ENCODE measurements at regions not wholly inside any gene's neighbourhood (a gene's known extent, or its start where the extent isn't known, plus 50 kb on each side); places are given as distances from the start of the nearest gene placed in this dataset.
"Not testable (repeated sequence)": the region's sequence is repeated elsewhere in the genome, so short reads cannot be mapped to it uniquely, and the experiment has no call there.

DNA sequence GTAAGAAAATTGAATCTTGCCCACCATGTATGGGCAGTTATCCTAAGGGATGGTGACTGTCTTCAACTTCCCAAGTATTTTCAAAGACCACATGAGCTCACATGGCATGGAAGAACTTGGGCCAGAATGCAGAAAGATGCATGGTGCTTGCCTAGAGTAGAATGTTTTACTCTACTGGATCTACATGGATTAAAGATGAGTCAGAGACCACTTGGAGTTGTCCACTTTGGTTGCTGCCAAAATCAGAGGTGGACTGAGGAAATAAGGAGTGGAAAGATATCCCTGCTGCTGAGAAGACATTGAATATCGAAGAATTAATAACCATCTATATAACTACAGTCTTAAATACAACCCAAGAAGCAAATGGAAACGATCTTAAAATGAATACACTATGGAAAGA is 498.1 kb downstream of the NLGN4X start:
- no peak for DNase-seq (ENCODE audit: low spot score in 2 of 2)
- ATAC-seq: no peak
- Mint-ChIP-seq H3K36me3 (no peaks in the 10 kb centered on the region), H3K27ac (no peak overlapping the region), H3K9me3 (peaks cover 0 to 5% of the 10 kb centered on the region in 2 donors)

DNA sequence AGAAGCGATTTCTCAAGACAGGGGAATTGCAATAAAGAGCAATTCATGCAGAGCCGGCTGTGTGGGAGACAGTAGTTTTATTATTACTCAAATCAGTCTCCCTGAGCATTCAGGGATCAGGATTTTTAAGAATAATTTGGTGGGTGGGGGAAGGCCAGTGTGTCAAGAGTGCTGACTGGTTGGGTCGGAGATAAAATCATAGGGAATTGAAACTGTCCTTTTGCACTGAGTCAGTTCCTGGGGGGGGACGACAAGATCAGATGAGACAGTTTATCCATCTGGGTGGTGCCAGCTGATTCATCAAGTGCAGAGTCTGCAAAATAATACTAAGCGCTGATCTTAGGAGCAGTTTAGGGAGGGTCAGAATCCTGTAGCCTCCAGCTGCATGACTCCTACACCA is 502.4 kb downstream of the NLGN4X start:
- Mint-ChIP-seq H3K36me3 (no peaks in the 10 kb centered on the region), H3K9me3 (peaks cover 4% of the 10 kb centered on the region in 2 donors), H3K27ac (no peak overlapping the region)
- DNase-seq (ENCODE audit: low spot score in 2 of 2) (no peak), ATAC-seq (no peak)

DNA sequence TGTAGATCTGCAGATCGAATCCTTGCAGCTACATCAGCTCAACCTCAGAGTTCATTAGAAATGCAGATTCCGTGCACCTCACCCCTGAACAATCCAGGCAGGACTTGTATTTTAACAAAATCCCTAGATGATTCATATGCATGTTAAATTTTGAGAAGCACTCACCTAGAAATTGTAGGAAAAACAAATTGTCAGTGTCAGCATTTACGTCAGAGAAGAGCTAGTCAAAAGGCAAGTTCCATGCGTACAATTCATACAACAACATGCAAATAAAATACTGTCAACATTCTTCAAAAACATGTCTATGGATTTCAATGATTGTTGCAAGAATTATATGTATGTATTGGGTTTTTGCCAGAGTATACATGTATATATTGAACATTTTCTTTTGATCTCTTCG is 504.5 kb downstream of the NLGN4X start:
- peaks cover 4% of the 10 kb centered on the region in 2 donors for H3K9me3 Mint-ChIP-seq
- no peak for ATAC-seq
- H3K27ac Mint-ChIP-seq: no peak overlapping the region
- no peaks in the 10 kb centered on the region for H3K36me3 Mint-ChIP-seq
- no peak for DNase-seq (ENCODE audit: low spot score in 2 of 2)

DNA sequence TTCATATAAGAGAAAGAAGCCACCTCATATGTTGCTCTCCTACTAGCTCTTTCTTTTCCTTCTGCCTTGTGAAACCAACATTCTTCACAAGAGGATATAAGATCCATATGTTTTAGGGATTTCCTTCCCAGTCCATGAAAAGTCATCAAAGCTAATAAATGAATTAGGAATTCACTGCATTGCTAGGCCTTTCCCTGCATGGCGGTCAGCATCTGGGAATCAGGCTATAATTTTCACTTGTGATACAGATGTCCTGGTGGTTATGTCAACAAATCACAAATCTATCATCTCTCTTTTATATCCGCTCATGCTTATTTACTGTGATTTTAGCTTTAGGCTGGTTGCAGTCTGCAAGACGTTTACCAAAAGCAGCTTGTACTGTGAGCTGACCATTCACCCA is 510.0 kb downstream of the NLGN4X start:
- no peak for DNase-seq (ENCODE audit: low spot score in 2 of 2)
- H3K36me3 Mint-ChIP-seq: no peaks in the 10 kb centered on the region
- H3K27ac Mint-ChIP-seq: no peak overlapping the region
- H3K9me3 Mint-ChIP-seq: peaks cover 4 to 7% of the 10 kb centered on the region in 2 donors
- no peak for ATAC-seq

- ATAC-seq: no peak
- Mint-ChIP-seq H3K9me3 (peaks cover 2 to 9% of the 10 kb centered on the region in 2 donors), H3K27ac (no peak overlapping the region), H3K36me3 (no peaks in the 10 kb centered on the region)
- no peak for DNase-seq (ENCODE audit: low spot score in 2 of 2)
These were observed 512.0 kb downstream of the NLGN4X start for GRCh38 chrX:5716666-5717065.

GRCh38 chrX:5708251-5708650 is 520.4 kb downstream of the NLGN4X start:
- ATAC-seq (no peak), DNase-seq (ENCODE audit: low spot score in 2 of 2) (no peak)
- Mint-ChIP-seq H3K36me3 (no peaks in the 10 kb centered on the region), H3K9me3 (peaks cover 0 to 4% of the 10 kb centered on the region in 2 donors), H3K27ac (no peak overlapping the region)

DNA sequence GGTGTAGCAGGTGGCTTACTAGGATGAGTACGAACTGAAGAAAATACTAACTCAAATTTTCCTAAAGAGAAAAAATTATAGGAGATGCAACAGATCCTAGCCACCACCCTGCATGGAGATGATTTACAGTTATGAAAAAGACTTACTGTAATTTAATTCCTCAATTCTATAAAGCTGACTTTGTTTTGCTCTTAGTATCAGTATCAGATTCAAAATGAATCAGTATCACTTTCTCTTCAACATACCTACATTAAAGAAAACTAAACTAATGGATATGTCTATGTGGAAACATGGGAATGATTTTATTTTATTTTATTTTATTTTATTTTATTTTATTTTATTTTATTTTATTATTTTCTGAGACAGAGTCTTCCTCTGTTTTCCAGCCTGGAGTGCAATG is 525.8 kb downstream of the NLGN4X start:
- no peaks in the 10 kb centered on the region for H3K36me3 Mint-ChIP-seq
- no peak overlapping the region for H3K27ac Mint-ChIP-seq
- DNase-seq (ENCODE audit: low spot score in 2 of 2): no peak
- H3K9me3 Mint-ChIP-seq: no peaks in the 10 kb centered on the region
- ATAC-seq: no peak

GRCh38 chrX:5695971-5696370 is 532.7 kb downstream of the NLGN4X start:
- Mint-ChIP-seq H3K36me3 (no peaks in the 10 kb centered on the region), H3K27ac (no peak overlapping the region), H3K9me3 (no peaks in the 10 kb centered on the region)
- no peak for DNase-seq (ENCODE audit: low spot score in 2 of 2)
- ATAC-seq: no peak

DNA sequence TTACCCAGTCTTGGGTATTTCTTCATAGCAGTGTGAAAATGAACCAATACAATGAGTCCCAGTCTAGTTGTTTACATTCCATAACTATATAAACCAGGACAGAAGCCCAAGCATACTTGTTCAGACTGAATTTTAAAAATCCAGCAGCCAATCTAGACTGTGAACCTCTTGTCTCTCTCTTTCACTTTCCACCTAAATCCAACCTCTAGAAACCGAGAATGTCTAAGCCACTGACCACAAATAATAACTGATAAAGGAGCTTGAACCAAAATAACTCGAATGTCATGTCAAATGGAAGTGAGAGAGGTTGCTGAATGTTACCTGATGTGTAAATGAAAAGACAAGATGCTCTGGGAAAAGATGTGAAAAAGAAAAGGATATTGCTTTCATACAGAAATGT is 544.7 kb downstream of the NLGN4X start:
- no peak for ATAC-seq
- Mint-ChIP-seq H3K36me3 (no peaks in the 10 kb centered on the region), H3K27ac (no peak overlapping the region), H3K9me3 (peaks cover 0 to 5% of the 10 kb centered on the region in 2 donors)
- no peak for DNase-seq (ENCODE audit: low spot score in 2 of 2)

GRCh38 chrX:5681159-5681558 is 547.5 kb downstream of the NLGN4X start:
- H3K27ac Mint-ChIP-seq: no peak overlapping the region
- peaks cover 0 to 5% of the 10 kb centered on the region in 2 donors for H3K9me3 Mint-ChIP-seq
- ATAC-seq (no peak), DNase-seq (ENCODE audit: low spot score in 2 of 2) (no peak)
- H3K36me3 Mint-ChIP-seq: no peaks in the 10 kb centered on the region

GRCh38 chrX:5674036-5674435 is 554.6 kb downstream of the NLGN4X start:
- ATAC-seq (no peak), DNase-seq (ENCODE audit: low spot score in 2 of 2) (no peak)
- Mint-ChIP-seq H3K36me3 (peaks cover 0 to 4% of the 10 kb centered on the region in 2 donors), H3K9me3 (peaks cover 0 to 4% of the 10 kb centered on the region in 2 donors), H3K27ac (no peak overlapping the region)

DNA sequence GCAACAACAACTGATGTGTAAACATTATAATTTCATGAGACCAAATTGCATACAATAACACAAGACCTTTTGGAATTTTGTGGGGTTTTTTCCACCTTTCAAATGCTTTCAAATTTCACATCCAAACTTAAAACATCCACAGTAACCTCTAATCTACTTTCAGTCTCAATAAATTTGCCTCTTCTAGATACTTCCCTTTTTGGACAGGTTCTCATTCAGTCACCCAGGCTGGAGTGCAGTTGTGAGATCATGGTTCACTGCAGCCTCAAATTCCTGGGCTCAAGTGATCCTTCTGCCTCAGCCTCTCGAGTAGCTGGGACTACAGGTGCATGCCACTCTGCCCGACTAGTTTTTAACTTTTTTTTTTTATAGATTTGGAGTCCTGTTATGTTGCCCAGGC is 556.6 kb downstream of the NLGN4X start:
- Mint-ChIP-seq H3K36me3 (peaks cover 0 to 4% of the 10 kb centered on the region in 2 donors), H3K9me3 (peaks cover 0 to 4% of the 10 kb centered on the region in 2 donors), H3K27ac (no peak overlapping the region)
- no peak for DNase-seq (ENCODE audit: low spot score in 2 of 2)
- ATAC-seq: no peak

GRCh38 chrX:5666689-5667088 is 562.0 kb downstream of the NLGN4X start:
- not testable (repeated sequence) for H3K36me3 Mint-ChIP-seq; H3K9me3 Mint-ChIP-seq; DNase-seq (ENCODE audit: low spot score in 2 of 2); ATAC-seq; H3K27ac Mint-ChIP-seq

DNA sequence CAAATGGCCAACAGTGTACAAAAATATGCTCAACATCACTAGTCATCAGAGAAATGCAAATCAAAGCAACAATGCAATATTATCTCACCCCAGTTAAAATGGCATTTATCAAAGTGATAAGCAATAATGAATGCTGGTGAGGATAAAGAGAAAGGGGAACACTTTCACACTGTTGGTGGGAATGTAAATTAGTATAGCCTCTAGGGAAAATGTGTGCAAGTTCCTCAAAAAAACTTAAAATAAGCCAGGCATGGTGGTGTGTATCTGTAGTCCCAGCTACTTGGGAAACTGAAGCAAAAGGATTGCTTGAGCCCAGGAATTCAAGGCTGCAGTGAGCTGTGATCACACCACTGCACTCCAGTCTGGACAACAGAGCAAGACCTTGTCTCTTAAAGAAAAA is 572.1 kb downstream of the NLGN4X start:
- H3K36me3 Mint-ChIP-seq: peaks cover 0 to 13% of the 10 kb centered on the region in 2 donors
- H3K27ac Mint-ChIP-seq: no peak overlapping the region
- H3K9me3 Mint-ChIP-seq: peaks cover 7 to 13% of the 10 kb centered on the region in 2 donors
- DNase-seq (ENCODE audit: low spot score in 2 of 2) (no peak), ATAC-seq (no peak)

- DNase-seq (ENCODE audit: low spot score in 2 of 2) (no peak), ATAC-seq (no peak)
- Mint-ChIP-seq H3K9me3 (peaks cover 13 to 18% of the 10 kb centered on the region in 2 donors), H3K27ac (no peak overlapping the region), H3K36me3 (peaks cover 0 to 13% of the 10 kb centered on the region in 2 donors)
These were observed 577.8 kb downstream of the NLGN4X start for GRCh38 chrX:5650904-5651303.

DNA sequence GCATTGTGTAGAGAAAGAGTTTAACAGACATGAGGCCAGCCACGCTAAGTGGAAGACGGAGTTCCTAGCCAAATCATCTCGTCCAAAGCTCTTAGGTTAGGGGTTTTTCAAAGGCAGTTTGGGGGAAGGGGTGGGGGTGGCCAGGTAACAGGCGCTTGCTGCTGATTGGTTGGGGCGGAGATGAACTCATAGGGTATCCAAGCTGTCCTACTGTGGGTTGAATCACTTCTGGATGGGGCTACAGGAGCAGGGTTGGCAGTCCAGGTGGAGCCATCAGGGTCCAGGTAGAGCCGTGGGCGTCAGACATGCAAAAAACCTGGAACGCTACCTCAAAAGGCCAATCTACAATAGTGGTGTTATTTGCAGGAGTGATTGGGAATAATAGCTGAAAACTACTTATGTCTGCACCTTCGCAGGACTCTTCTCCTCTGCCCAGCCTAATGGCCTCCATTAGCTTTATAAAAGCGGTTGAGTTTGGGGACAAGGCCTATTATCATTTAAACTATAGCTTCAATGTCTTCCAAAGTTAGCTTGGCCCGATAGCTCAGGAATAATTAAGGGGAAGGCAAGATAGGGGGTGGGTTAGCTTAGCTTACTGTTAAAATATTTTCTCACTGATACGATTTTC is 579.6 kb downstream of the NLGN4X start:
- Mint-ChIP-seq H3K36me3 (peaks cover 0 to 5% of the 10 kb centered on the region in 2 donors), H3K27ac (no peak overlapping the region), H3K9me3 (peaks cover 9 to 14% of the 10 kb centered on the region in 2 donors)
- ATAC-seq (no peak), DNase-seq (ENCODE audit: low spot score in 2 of 2) (no peak)

DNA sequence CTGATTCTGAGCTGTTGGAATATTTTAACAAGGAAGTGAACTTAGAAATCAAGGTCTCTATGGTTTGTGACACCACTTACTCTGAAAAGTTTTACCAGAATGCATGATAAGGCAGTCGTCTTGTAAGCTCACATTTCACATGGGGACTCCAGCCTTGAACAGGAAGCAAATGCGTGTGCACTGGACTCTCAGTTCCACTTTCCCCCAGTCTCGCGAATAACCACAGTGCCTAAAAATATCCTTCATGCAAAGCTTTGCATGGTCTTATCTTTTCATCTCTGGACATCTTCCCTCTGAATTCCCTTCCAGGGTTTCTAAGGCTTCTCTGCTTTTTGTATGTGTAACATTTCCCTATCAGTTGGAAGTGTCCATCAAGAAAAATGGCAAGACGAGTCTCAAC is 581.8 kb downstream of the NLGN4X start:
- Mint-ChIP-seq H3K27ac (no peak overlapping the region), H3K9me3 (peaks cover 7 to 9% of the 10 kb centered on the region in 2 donors), H3K36me3 (no peaks in the 10 kb centered on the region)
- no peak for DNase-seq (ENCODE audit: low spot score in 2 of 2)
- ATAC-seq: no peak

GRCh38 chrX:5644776-5645175 is 583.9 kb downstream of the NLGN4X start:
- H3K9me3 Mint-ChIP-seq: peaks cover 7 to 9% of the 10 kb centered on the region in 2 donors
- no peaks in the 10 kb centered on the region for H3K36me3 Mint-ChIP-seq
- no peak for ATAC-seq
- DNase-seq (ENCODE audit: low spot score in 2 of 2): no peak
- H3K27ac Mint-ChIP-seq: no peak overlapping the region
